ENCODE measurements at regions not wholly inside any gene's neighbourhood (a gene's known extent, or its start where the extent isn't known, plus 50 kb on each side); places are given as distances from the start of the nearest gene placed in this dataset.

DNA sequence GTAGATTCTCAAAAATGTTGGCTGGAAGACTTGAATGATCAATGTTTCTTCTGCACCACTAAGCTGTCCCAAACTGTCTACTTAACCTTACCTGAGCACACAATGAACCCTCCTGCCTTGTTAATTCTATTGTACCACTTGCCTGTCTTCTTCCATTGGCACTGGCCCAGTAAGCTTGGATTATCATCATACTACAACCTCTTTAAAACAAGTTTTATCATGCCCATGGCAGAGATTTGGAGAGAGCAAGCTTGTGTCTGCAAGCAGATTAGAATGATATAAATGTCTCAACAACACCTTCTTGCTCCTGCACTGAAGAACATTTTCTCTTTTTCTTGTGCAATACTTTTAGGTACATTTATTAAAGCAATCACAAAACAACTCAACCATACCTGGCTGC lies 74.0 kb upstream of the VMA21 start:
- Histone ChIP-seq H3F3A (replicated peaks; ENCODE audit: insufficient read depth) (no peaks in the 10 kb centered on the region), H4K20me1 (ENCODE audit: insufficient read depth) (no peaks in the 10 kb centered on the region), H3K27me3 (ENCODE audit: insufficient read depth) (no peaks in the 10 kb centered on the region), H3K36me3 (replicated peaks in 1 of 2; ENCODE audit: control insufficient read depth in 1 of 2, insufficient read depth in 2 of 2, low read length in 1 of 2) (no peaks in the 10 kb centered on the region), H3K9me2 (no peaks in the 10 kb centered on the region), H3K27ac (ENCODE audit: low read depth in 2 of 2, low read length in 1 of 2) (no peak overlapping the region), H3K9me3 (no peaks in the 10 kb centered on the region), H3K9ac (no peak overlapping the region), H3K79me2 (ENCODE audit: insufficient read depth) (no peaks in the 10 kb centered on the region), H3K4me2 (no peak overlapping the region), H3K4me3 (ENCODE audit: low read depth in 2 of 2, low read length in 1 of 2) (no peak overlapping the region), H2AFZ (ENCODE audit: low read depth) (no peak overlapping the region), H3K4me1 (ENCODE audit: control insufficient read depth in 1 of 2, insufficient read depth in 2 of 2, low read depth in 1 of 2, low read length in 1 of 2) (no peaks in the 10 kb centered on the region)
- TF ChIP-seq RFX5 (IDR thresholded peaks at IDR 0.05; ENCODE audit: low read length) (no peak), GABPA (IDR thresholded peaks at IDR 0.05; ENCODE audit: low read depth) (no peak), NFIC (IDR thresholded peaks at IDR 0.05; ENCODE audit: borderline replicate concordance) (no peak), RXRA (IDR thresholded peaks at IDR 0.05; ENCODE audit: borderline replicate concordance, low read depth) (no peak), FOSL2 (IDR thresholded peaks at IDR 0.05; ENCODE audit: borderline replicate concordance, low read depth) (no peak), POLR2AphosphoS5 (IDR thresholded peaks at IDR 0.05; ENCODE audit: low read depth, low read length) (no peak), MXI1 (IDR thresholded peaks at IDR 0.05; ENCODE audit: low read depth, low read length) (no peak), CHD2 (IDR thresholded peaks at IDR 0.05; ENCODE audit: low read length, partially characterized antibody) (no peak), SIN3A (IDR thresholded peaks at IDR 0.05; ENCODE audit: borderline replicate concordance, low read depth, low read length) (no peak)
- TF ChIP-seq, protein P1, sequence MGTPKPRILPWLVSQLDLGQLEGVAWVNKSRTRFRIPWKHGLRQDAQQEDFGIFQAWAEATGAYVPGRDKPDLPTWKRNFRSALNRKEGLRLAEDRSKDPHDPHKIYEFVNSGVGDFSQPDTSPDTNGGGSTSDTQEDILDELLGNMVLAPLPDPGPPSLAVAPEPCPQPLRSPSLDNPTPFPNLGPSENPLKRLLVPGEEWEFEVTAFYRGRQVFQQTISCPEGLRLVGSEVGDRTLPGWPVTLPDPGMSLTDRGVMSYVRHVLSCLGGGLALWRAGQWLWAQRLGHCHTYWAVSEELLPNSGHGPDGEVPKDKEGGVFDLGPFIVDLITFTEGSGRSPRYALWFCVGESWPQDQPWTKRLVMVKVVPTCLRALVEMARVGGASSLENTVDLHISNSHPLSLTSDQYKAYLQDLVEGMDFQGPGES (IDR thresholded peaks at IDR 0.05; ENCODE audit: low read depth, low read length): no peak
- TF ChIP-seq, protein P2, sequence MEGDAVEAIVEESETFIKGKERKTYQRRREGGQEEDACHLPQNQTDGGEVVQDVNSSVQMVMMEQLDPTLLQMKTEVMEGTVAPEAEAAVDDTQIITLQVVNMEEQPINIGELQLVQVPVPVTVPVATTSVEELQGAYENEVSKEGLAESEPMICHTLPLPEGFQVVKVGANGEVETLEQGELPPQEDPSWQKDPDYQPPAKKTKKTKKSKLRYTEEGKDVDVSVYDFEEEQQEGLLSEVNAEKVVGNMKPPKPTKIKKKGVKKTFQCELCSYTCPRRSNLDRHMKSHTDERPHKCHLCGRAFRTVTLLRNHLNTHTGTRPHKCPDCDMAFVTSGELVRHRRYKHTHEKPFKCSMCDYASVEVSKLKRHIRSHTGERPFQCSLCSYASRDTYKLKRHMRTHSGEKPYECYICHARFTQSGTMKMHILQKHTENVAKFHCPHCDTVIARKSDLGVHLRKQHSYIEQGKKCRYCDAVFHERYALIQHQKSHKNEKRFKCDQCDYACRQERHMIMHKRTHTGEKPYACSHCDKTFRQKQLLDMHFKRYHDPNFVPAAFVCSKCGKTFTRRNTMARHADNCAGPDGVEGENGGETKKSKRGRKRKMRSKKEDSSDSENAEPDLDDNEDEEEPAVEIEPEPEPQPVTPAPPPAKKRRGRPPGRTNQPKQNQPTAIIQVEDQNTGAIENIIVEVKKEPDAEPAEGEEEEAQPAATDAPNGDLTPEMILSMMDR (IDR thresholded peaks at IDR 0.05): no peak
- POLR2A ChIA-PET: no interaction called here
- DNase-seq: no peak
- CTCF ChIA-PET: interaction anchor here (0.9 kb wide), 1 partner anchor 171 kb away, joined by 3 read pairs; no protein-coding TSS in a partner anchor

DNA sequence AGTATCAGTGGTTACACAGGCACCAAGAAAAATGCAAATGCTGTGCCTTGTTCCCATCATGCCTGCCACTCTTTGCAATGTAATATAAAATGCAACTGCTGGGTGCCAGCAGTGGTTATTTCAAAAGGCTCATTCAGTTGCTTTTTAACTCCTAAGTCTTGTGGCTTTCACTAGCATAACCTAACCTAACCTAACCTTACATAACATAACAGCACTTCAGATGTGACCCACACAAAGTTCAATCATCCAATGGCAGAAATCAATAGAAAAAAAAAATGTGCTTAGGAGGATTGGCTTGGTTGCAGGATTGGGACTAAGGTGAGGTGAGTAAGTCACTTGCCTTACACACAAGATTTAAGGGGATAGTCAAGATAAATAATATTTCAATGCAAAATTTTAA lies 60.2 kb upstream of the VMA21 start:
- no peak overlapping the region for H3K4me3 ChIP-seq (ENCODE audit: low read depth in 2 of 2, low read length in 1 of 2)
- no peaks in the 10 kb centered on the region for H3K4me1 ChIP-seq (ENCODE audit: control insufficient read depth in 1 of 2, insufficient read depth in 2 of 2, low read depth in 1 of 2, low read length in 1 of 2)
- H3K9me3 ChIP-seq: no peaks in the 10 kb centered on the region
- no peaks in the 10 kb centered on the region for H4K20me1 ChIP-seq (ENCODE audit: insufficient read depth)
- no peak for DNase-seq
- no peak overlapping the region for H2AFZ ChIP-seq (ENCODE audit: low read depth)
- H3K27ac ChIP-seq (ENCODE audit: low read depth in 2 of 2, low read length in 1 of 2): no peak overlapping the region
- H3K9me2 ChIP-seq: no peaks in the 10 kb centered on the region
- no peaks in the 10 kb centered on the region for H3K27me3 ChIP-seq (ENCODE audit: insufficient read depth)
- TF ChIP-seq, protein P1 (IDR thresholded peaks at IDR 0.05; ENCODE audit: low read depth, low read length): no peak
- TF ChIP-seq FOXM1 (IDR thresholded peaks at IDR 0.05; ENCODE audit: low read depth): no peak
- no peak for TF ChIP-seq RXRA (IDR thresholded peaks at IDR 0.05; ENCODE audit: borderline replicate concordance, low read depth)
- no peak for TF ChIP-seq GATA2 (CRISPR knock-in tag; IDR thresholded peaks at IDR 0.05)
- no peaks in the 10 kb centered on the region for H3K36me3 ChIP-seq (replicated peaks in 1 of 2; ENCODE audit: control insufficient read depth in 1 of 2, insufficient read depth in 2 of 2, low read length in 1 of 2)
- ChIA-PET CTCF (interaction anchor here (1.8 kb wide), 1 partner anchor 23 kb away, joined by 6 read pairs; no protein-coding TSS in a partner anchor), POLR2A (no interaction called here)
- no peak overlapping the region for H3K4me2 ChIP-seq
- H3K9ac ChIP-seq: no peak overlapping the region
- no peaks in the 10 kb centered on the region for H3K79me2 ChIP-seq (ENCODE audit: insufficient read depth)
- H3F3A ChIP-seq (replicated peaks; ENCODE audit: insufficient read depth): no peaks in the 10 kb centered on the region

Data from SK-N-SH (cell line).